H1 (cell line): ENCODE measurements at regions not wholly inside any gene's neighbourhood (a gene's known extent, or its start where the extent isn't known, plus 50 kb on each side); places are given as distances from the start of the nearest gene placed in this dataset.

Experiments
- CTCF ChIA-PET: fragments of 300-600 bp; sonication (Branson Sonifier 250); formaldehyde crosslinking; loops from one replicate; lab custom pipeline; 2021; ENCODE audit not compliant: partially characterized antibody; lab: Charles Lee
- POLR2A ChIA-PET: fragments of 300-600 bp; sonication (Branson Sonifier 250); formaldehyde crosslinking; loops from one replicate; lab custom pipeline; 2021; ENCODE audit warnings: inconsistent platforms; ENCODE audit not compliant: partially characterized antibody; lab: Charles Lee
- DNase-seq, 2 experiments: peaks; one replicate each; pipeline versions ENCODE4 v3.0.0 to v3.0.0-alpha.2; 2010 to 2022; ENCODE audit warnings: low spot score in 2 of 2, low read depth in 1 of 2, mixed read lengths in 1 of 2
- FAIRE-seq: peaks from 2 replicates; lab custom pipeline; 2011; peaks lifted over from hg19 to GRCh38; lab: Jason Lieb, UNC
- H2AFZ ChIP-seq: 2 replicates; pipeline ENCODE4 v1.8.1; 2012; ENCODE audit warnings: low read length, inconsistent platforms
- H2AK5ac ChIP-seq: 2 replicates; pipeline ENCODE4 v1.6.1; 2013; ENCODE audit warnings: low read depth, low read length
- H2BK120ac ChIP-seq: replicated peaks from 2 replicates; pipeline ENCODE3; 2013; ENCODE audit warnings: low read depth, low read length, inconsistent platforms
- H2BK12ac ChIP-seq: 2 replicates; pipeline ENCODE4 v1.6.1; 2013; ENCODE audit warnings: low read depth, low read length
- H2BK15ac ChIP-seq: 2 replicates; pipeline ENCODE4 v1.6.1; 2013; ENCODE audit warnings: low read length
- H2BK20ac ChIP-seq: 2 replicates; pipeline ENCODE4 v1.6.1; 2013; ENCODE audit warnings: low read length
- H2BK5ac ChIP-seq: 2 replicates; pipeline ENCODE4 v1.6.1; 2013; ENCODE audit warnings: low read depth, low read length
- H3K14ac ChIP-seq: 2 replicates; pipeline ENCODE4 v1.6.1; 2013; ENCODE audit warnings: inconsistent platforms; ENCODE audit not compliant: insufficient read length
- H3K18ac ChIP-seq: 2 replicates; pipeline ENCODE4 v1.6.1; 2013; ENCODE audit warnings: low read length; ENCODE audit errors: extremely low read depth
- H3K23ac ChIP-seq: 2 replicates; pipeline ENCODE4 v1.6.1; 2013; ENCODE audit warnings: inconsistent platforms; ENCODE audit not compliant: insufficient read length
- H3K23me2 ChIP-seq: 2 replicates; pipeline ENCODE4 v1.6.1; 2013; ENCODE audit warnings: low read depth, low read length
- H3K27ac ChIP-seq: 2 replicates; pipeline ENCODE4 v1.6.1; 2011; ENCODE audit warnings: low read depth, low read length, inconsistent platforms
- H3K27me3 ChIP-seq, 4 experiments: replicated peaks in 1 of 4; 1 replicate in 1 of 4; 2 replicates in 3 of 4; pipeline versions ENCODE4 v1.6.1 to v1.8.1; 2011 to 2013; ENCODE audit warnings: low read length in 3 of 4, mild to moderate bottlenecking in 3 of 4, inconsistent platforms in 2 of 4, mixed read lengths in 2 of 4, moderate library complexity in 1 of 4; ENCODE audit not compliant: control insufficient read depth in 3 of 4, insufficient read depth in 3 of 4; ENCODE audit errors: extremely low read depth in 1 of 4
- H3K36me3 ChIP-seq, 4 experiments: 2 replicates each; pipeline versions ENCODE4 v1.6.1 to v1.8.1; 2011 to 2013; ENCODE audit warnings: mild to moderate bottlenecking in 4 of 4, low read length in 3 of 4, moderate library complexity in 2 of 4, control low read depth in 1 of 4, inconsistent platforms in 1 of 4; ENCODE audit not compliant: insufficient read depth in 4 of 4, control insufficient read depth in 2 of 4
- H3K4ac ChIP-seq: replicated peaks from 2 replicates; pipeline ENCODE3; 2013; ENCODE audit warnings: low read length, low read depth, mixed read lengths, inconsistent platforms; ENCODE audit not compliant: insufficient read length
- H3K4me1 ChIP-seq, 4 experiments: replicated peaks in 1 of 4; 1 replicate in 1 of 4; 2 replicates in 3 of 4; pipeline versions ENCODE4 v1.6.1 to v1.8.1; 2011 to 2013; ENCODE audit warnings: low read length in 3 of 4, inconsistent platforms in 2 of 4, mixed read lengths in 1 of 4; ENCODE audit not compliant: insufficient read depth in 4 of 4, control insufficient read depth in 3 of 4
- H3K4me2 ChIP-seq, 2 experiments: 2 replicates each; pipeline versions ENCODE4 v1.6.1 to v1.8.1; 2011 to 2013; ENCODE audit warnings: low read depth in 2 of 2, low read length in 2 of 2, control low read depth in 1 of 2, inconsistent platforms in 1 of 2, mild to moderate bottlenecking in 1 of 2; ENCODE audit not compliant: insufficient read depth in 1 of 2
- H3K4me3 ChIP-seq, 4 experiments: fragments of 200-600, 300-600 bp in 1 of 4; sonication (generic), shearing (Covaris generic), sonication (Bioruptor Twin) in 1 of 4; 2 replicates each; pipeline versions ENCODE4 v1.5.1 to v1.8.1; 2011 to 2016; ENCODE audit warnings: low read length in 4 of 4, low read depth in 3 of 4, control low read depth in 2 of 4, inconsistent platforms in 2 of 4, mild to moderate bottlenecking in 2 of 4, mixed read lengths in 1 of 4, moderate library complexity in 1 of 4; ENCODE audit not compliant: insufficient read depth in 2 of 4; ENCODE audit errors: extremely low read depth in 1 of 4
- H3K56ac ChIP-seq: replicated peaks from 2 replicates; pipeline ENCODE3; 2013; ENCODE audit warnings: low read depth, mild to moderate bottlenecking, mixed read lengths, low read length, inconsistent platforms; ENCODE audit not compliant: insufficient read length
- H3K79me1 ChIP-seq: 2 replicates; pipeline ENCODE4 v1.6.1; 2013; ENCODE audit warnings: low read depth, low read length, control low read depth
- H3K79me2 ChIP-seq, 2 experiments: 2 replicates each; pipeline versions ENCODE4 v1.6.1 to v1.8.1; 2012 to 2013; ENCODE audit warnings: low read length in 2 of 2, mild to moderate bottlenecking in 2 of 2, inconsistent platforms in 1 of 2; ENCODE audit not compliant: insufficient read depth in 2 of 2, control insufficient read depth in 1 of 2
- H3K9ac ChIP-seq, 4 experiments: replicated peaks in 1 of 4; 1 replicate in 1 of 4; 2 replicates in 3 of 4; pipeline versions ENCODE4 v1.6.1 to v1.8.1; 2011 to 2013; ENCODE audit warnings: low read depth in 3 of 4, low read length in 3 of 4, control low read depth in 2 of 4, mild to moderate bottlenecking in 2 of 4, moderate library complexity in 2 of 4, inconsistent platforms in 1 of 4; ENCODE audit errors: extremely low read depth in 1 of 4
- H3K9me3 ChIP-seq, 2 experiments: 2 replicates each; pipeline versions ENCODE4 v1.6.1 to v1.8.1; 2012 to 2013; ENCODE audit warnings: mild to moderate bottlenecking in 2 of 2, moderate library complexity in 2 of 2, control low read depth in 1 of 2, inconsistent platforms in 1 of 2, low read depth in 1 of 2, low read length in 1 of 2, mixed read lengths in 1 of 2; ENCODE audit not compliant: insufficient read depth in 2 of 2
- H4K20me1 ChIP-seq, 2 experiments: replicated peaks in 1 of 2; 2 replicates each; pipeline versions ENCODE3 to v1.8.1; 2011 to 2013; ENCODE audit warnings: inconsistent platforms in 2 of 2, low read length in 2 of 2, mild to moderate bottlenecking in 1 of 2; ENCODE audit not compliant: insufficient read depth in 2 of 2, control insufficient read depth in 1 of 2
- H4K5ac ChIP-seq: 2 replicates; pipeline ENCODE4 v1.6.1; 2013; ENCODE audit warnings: low read length, low read depth, mixed read lengths, inconsistent platforms; ENCODE audit not compliant: insufficient read length
- H4K8ac ChIP-seq: 2 replicates; pipeline ENCODE4 v1.8.0; 2013; ENCODE audit warnings: mild to moderate bottlenecking, moderate library complexity, low read length, inconsistent platforms; ENCODE audit not compliant: insufficient read depth; ENCODE audit errors: extremely low read depth
- H4K91ac ChIP-seq: replicated peaks from 2 replicates; pipeline ENCODE3; 2013; ENCODE audit warnings: low read length, mixed read lengths, inconsistent platforms; ENCODE audit not compliant: insufficient read length
- CREB1 ChIP-seq: IDR thresholded peaks from 2 replicates; pipeline ENCODE4 v1.6.1; 2012; ENCODE audit warnings: inconsistent platforms
- HDAC6 ChIP-seq: IDR thresholded peaks from one replicate; pipeline ENCODE4 v1.7.1; 2012; ENCODE audit warnings: low read depth, mild to moderate bottlenecking, inconsistent platforms, low read length, moderate library complexity
- JUND ChIP-seq: IDR thresholded peaks from 2 replicates; pipeline ENCODE4 v1.6.1; 2011; ENCODE audit warnings: mild to moderate bottlenecking, improper control_type of control experiment, low read length
- PHF8 ChIP-seq: fragments of 200-600 bp; sonication (generic); conservative IDR thresholded peaks from 2 replicates; pipeline ENCODE4 v1.7.1; 2012; ENCODE audit warnings: low read depth, mild to moderate bottlenecking, inconsistent platforms, low read length, moderate library complexity
- POLR2A ChIP-seq, 2 experiments: IDR thresholded peaks; 1 replicate in 1 of 2; 2 replicates in 1 of 2; pipeline ENCODE4 v1.6.1; 2011; ENCODE audit warnings: low read depth in 2 of 2, low read length in 2 of 2, mild to moderate bottlenecking in 2 of 2; ENCODE audit errors: control extremely low read depth in 1 of 2
- POLR2AphosphoS5 ChIP-seq: IDR thresholded peaks from 2 replicates; pipeline ENCODE4 v1.6.1; 2011; ENCODE audit warnings: low read depth, low read length
- RNF2 ChIP-seq: fragments of 200-900, 300-1000 bp; sonication (generic); IDR thresholded peaks from 2 replicates; pipeline ENCODE4 v1.7.1; 2016; ENCODE audit warnings: borderline replicate concordance, low read depth, mild to moderate bottlenecking, antibody characterized with exemption, low read length; ENCODE audit not compliant: poor library complexity, severe bottlenecking; ENCODE audit errors: missing control alignments
- RXRA ChIP-seq: IDR thresholded peaks from 2 replicates; pipeline ENCODE4 v1.6.1; 2011; ENCODE audit warnings: low read depth, mild to moderate bottlenecking, low read length, moderate library complexity; ENCODE audit not compliant: insufficient read depth
- SP1 ChIP-seq: IDR thresholded peaks from 2 replicates; pipeline ENCODE4 v1.6.1; 2011; ENCODE audit warnings: low read depth, low read length
- SRF ChIP-seq: IDR thresholded peaks from 2 replicates; pipeline ENCODE4 v1.6.1; 2011; ENCODE audit warnings: mild to moderate bottlenecking, low read depth, low read length, moderate library complexity
- YY1 ChIP-seq: IDR thresholded peaks from 2 replicates; pipeline ENCODE4 v1.6.1; 2011; ENCODE audit warnings: low read depth, mild to moderate bottlenecking, low read length
- WGBS, 2 experiments: shearing (Covaris generic) in 1 of 2; methylation state at CpG; one replicate each; pipeline versions ENCODE4 v1.1.6 to v1.1.7; 2013 to 2015; ENCODE audit warnings: low lambda C conversion rate in 2 of 2, mixed read lengths in 2 of 2, inconsistent platforms in 1 of 2, low coverage in 1 of 2, missing lambda C conversion rate in 1 of 2; ENCODE audit not compliant: insufficient replicate concordance in 2 of 2, insufficient coverage in 1 of 2, insufficient read length in 1 of 2; ENCODE audit errors: extremely low coverage in 1 of 2, missing lambda C conversion rate in 1 of 2; 5-methylcytosine and 5-hydroxymethylcytosine counted together
- TF ChIP-seq, protein P1 (sequence below): IDR thresholded peaks from 2 replicates; pipeline ENCODE4 v1.6.1; 2011; ENCODE audit warnings: low read length, improper control_type of control experiment
- TF ChIP-seq, protein P2 (sequence below): IDR thresholded peaks from 2 replicates; pipeline ENCODE4 v1.6.1; 2011; ENCODE audit warnings: low read depth, mild to moderate bottlenecking, low read length; ENCODE audit not compliant: insufficient read depth
- TF ChIP-seq, protein P3 (sequence below): IDR thresholded peaks from 2 replicates; pipeline ENCODE4 v1.6.1; 2012; ENCODE audit warnings: inconsistent platforms

DNA sequence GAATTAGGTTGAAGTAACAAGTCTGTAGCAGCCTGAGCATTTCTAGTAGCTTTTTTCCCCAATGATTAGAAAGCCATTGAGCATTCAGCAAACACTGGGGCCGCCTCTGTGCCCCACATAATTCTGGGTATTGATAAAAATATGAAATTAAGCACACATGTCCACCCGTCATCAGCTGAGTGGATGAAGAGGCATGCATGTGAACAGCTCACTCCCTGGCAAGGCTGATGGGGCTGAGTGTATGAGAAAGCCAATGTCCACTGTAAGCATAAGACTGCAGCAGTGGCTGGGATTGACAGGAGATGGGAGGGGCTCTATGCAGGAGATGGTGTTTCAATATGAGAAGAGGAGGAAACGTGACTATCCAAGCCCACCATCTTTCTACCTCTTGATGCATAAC lies 124.4 kb upstream of the KLHL29 start:
- Histone ChIP-seq H3K56ac (no peak overlapping the region), H3K14ac (no peak overlapping the region), H3K79me2 (no peaks in the 10 kb centered on the region), H2BK5ac (no peak overlapping the region), H2AFZ (no peak overlapping the region), H3K18ac (no peak overlapping the region), H2BK20ac (no peak overlapping the region), H2AK5ac (no peak overlapping the region), H3K27ac (no peak overlapping the region), H3K4me1 (no peaks in the 10 kb centered on the region), H2BK15ac (no peak overlapping the region), H3K23me2 (no peaks in the 10 kb centered on the region), H3K9ac (no peak overlapping the region), H4K20me1 (no peaks in the 10 kb centered on the region), H3K4ac (no peak overlapping the region), H2BK12ac (no peak overlapping the region), H4K5ac (no peak overlapping the region), H3K79me1 (no peaks in the 10 kb centered on the region), H3K23ac (no peak overlapping the region), H3K4me2 (no peak overlapping the region), H3K27me3 (no peaks in the 10 kb centered on the region), H2BK120ac (no peak overlapping the region), H3K9me3 (no peaks in the 10 kb centered on the region), H4K8ac (no peak overlapping the region), H4K91ac (no peak overlapping the region), H3K4me3 (no peak overlapping the region), H3K36me3 (no peaks in the 10 kb centered on the region)
- FAIRE-seq (no peak), DNase-seq (no peak)
- 77% methylated on average over 3 of the region's 3 CpGs; no CpG with 5 or more reads in 1 of the 2 experiments for WGBS, 2 experiments
- POLR2A ChIA-PET, result no interaction called here
- CTCF ChIA-PET, result interaction anchor here (0.7 to 1.1 kb wide), 2 partner anchors 14 to 113 kb away, joined by 3 to 5 read pairs; no protein-coding TSS in a partner anchor
- TF ChIP-seq CREB1 (no peak), JUND (no peak), POLR2A (IDR thresholded peaks at IDR 0.05; ENCODE audit: control extremely low read depth in 1 of 2, low read depth in 2 of 2, low read length in 2 of 2) (no peak), SRF (no peak), RNF2 (no peak), POLR2AphosphoS5 (no peak), HDAC6 (no peak), PHF8 (no peak), RXRA (no peak), SP1 (no peak), YY1 (no peak)
- TF ChIP-seq, protein P1, sequence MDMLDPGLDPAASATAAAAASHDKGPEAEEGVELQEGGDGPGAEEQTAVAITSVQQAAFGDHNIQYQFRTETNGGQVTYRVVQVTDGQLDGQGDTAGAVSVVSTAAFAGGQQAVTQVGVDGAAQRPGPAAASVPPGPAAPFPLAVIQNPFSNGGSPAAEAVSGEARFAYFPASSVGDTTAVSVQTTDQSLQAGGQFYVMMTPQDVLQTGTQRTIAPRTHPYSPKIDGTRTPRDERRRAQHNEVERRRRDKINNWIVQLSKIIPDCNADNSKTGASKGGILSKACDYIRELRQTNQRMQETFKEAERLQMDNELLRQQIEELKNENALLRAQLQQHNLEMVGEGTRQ, result no peak
- TF ChIP-seq, protein P2, sequence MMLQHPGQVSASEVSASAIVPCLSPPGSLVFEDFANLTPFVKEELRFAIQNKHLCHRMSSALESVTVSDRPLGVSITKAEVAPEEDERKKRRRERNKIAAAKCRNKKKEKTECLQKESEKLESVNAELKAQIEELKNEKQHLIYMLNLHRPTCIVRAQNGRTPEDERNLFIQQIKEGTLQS, result no peak
- TF ChIP-seq, protein P3, sequence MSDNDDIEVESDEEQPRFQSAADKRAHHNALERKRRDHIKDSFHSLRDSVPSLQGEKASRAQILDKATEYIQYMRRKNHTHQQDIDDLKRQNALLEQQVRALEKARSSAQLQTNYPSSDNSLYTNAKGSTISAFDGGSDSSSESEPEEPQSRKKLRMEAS, result no peak
